GM12864 (cell line): ENCODE measurements at regions not wholly inside any gene's neighbourhood (a gene's known extent, or its start where the extent isn't known, plus 50 kb on each side); places are given as distances from the start of the nearest gene placed in this dataset.

Source experiments
- DNase-seq: peaks from one replicate; pipeline ENCODE4 v3.0.0-alpha.2; 2011; ENCODE audit warnings: low read depth
- H3K4me3 ChIP-seq: 2 replicates; pipeline ENCODE4 v1.5.1; 2011; ENCODE audit warnings: mild to moderate bottlenecking, low read depth, low read length, control low read depth
- CTCF ChIP-seq: IDR thresholded peaks from 2 replicates; pipeline ENCODE4 v1.5.1; 2011; ENCODE audit warnings: low read depth, mild to moderate bottlenecking, moderate library complexity, low read length, control low read depth, inconsistent platforms; ENCODE audit errors: missing control alignments

GRCh38 chr12:76241371-76241770 lies 106.8 kb downstream of the BBS10 start:
- no peak overlapping the region for H3K4me3 ChIP-seq
- no peak for DNase-seq
- TF ChIP-seq CTCF, result no peak

GRCh38 chr12:76240281-76240680 lies 107.9 kb downstream of the BBS10 start:
- no peak for TF ChIP-seq CTCF
- H3K4me3 ChIP-seq, result no peak overlapping the region
- no peak for DNase-seq

GRCh38 chr12:76238688-76239087 lies 109.5 kb downstream of the BBS10 start:
- H3K4me3 ChIP-seq, result no peak overlapping the region
- no peak for DNase-seq

GRCh38 chr12:76237086-76237701 lies 111.0 kb downstream of the BBS10 start:
- no peak for TF ChIP-seq CTCF
- DNase-seq, result no peak
- H3K4me3 ChIP-seq, result no peak overlapping the region

More at GRCh38 chr12:76238688-76239087, 109.5 kb downstream of the BBS10 start:
- TF ChIP-seq CTCF, result no peak

GRCh38 chr12:76236640-76237039 lies 111.6 kb downstream of the BBS10 start:
- no peak overlapping the region for H3K4me3 ChIP-seq
- no peak for DNase-seq
- TF ChIP-seq CTCF, result no peak

- TF ChIP-seq CTCF, result no peak
- H3K4me3 ChIP-seq, result no peak overlapping the region
- no peak for DNase-seq
These were observed 113.5 kb downstream of the BBS10 start for GRCh38 chr12:76234741-76235140.

GRCh38 chr12:76232013-76232412 lies 116.2 kb downstream of the BBS10 start:
- H3K4me3 ChIP-seq, result no peak overlapping the region
- TF ChIP-seq CTCF, result no peak
- DNase-seq, result no peak
